Middle frontal gyrus (tissue), 1 donor: ENCODE measurements at regions not wholly inside any gene's neighbourhood (a gene's known extent, or its start where the extent isn't known, plus 50 kb on each side); places are given as distances from the start of the nearest gene placed in this dataset.
A peak's percentile ranks its signal among the peaks of the same experiment; 100 is the strongest.
"Not testable (repeated sequence)": the region's sequence is repeated elsewhere in the genome, so short reads cannot be mapped to it uniquely, and the experiment has no call there.

ENCODE experiments used
- DNase-seq: peaks from one replicate; pipeline ENCODE4 v3.0.0-alpha.2; 2015; ENCODE audit warnings: low spot score; ENCODE audit errors: extremely low spot score

GRCh38 chr6:103396768-103397167 is 1463.0 kb downstream of the HACE1 start:
- DNase-seq = no peak

- DNase-seq = no peak
Observed at GRCh38 chr6:103379272-103379671, 1480.4 kb downstream of the HACE1 start.

- no peak for DNase-seq
Observed at GRCh38 chr6:103367212-103367611, 1492.5 kb downstream of the HACE1 start.

- DNase-seq = peak; percentile 33
Observed at GRCh38 chr6:103356531-103356930, 1503.2 kb downstream of the HACE1 start.

- no peak for DNase-seq
Observed at GRCh38 chr6:103344554-103345163, 1515.1 kb downstream of the HACE1 start.

- no peak for DNase-seq
Observed at GRCh38 chr6:103335412-103335811, 1524.3 kb downstream of the HACE1 start.

GRCh38 chr6:103326760-103327757 is 1532.7 kb downstream of the HACE1 start:
- no peak for DNase-seq

- no peak for DNase-seq
Observed at GRCh38 chr6:103313432-103313831, 1546.3 kb downstream of the HACE1 start.

- DNase-seq = not testable (repeated sequence)
Observed at GRCh38 chr6:103294376-103294775, 1565.3 kb downstream of the HACE1 start.

- DNase-seq = no peak
Observed at GRCh38 chr6:103284835-103285234, 1574.9 kb downstream of the HACE1 start.

- DNase-seq = no peak
Observed at GRCh38 chr6:103280417-103280816, 1579.3 kb downstream of the HACE1 start.

GRCh38 chr6:103277936-103278335 is 1581.8 kb downstream of the HACE1 start:
- no peak for DNase-seq

- no peak for DNase-seq
Observed at GRCh38 chr6:103273048-103273447, 1586.7 kb downstream of the HACE1 start.

- no peak for DNase-seq
Observed at GRCh38 chr6:103269581-103269980, 1590.1 kb downstream of the HACE1 start.

GRCh38 chr6:103268335-103268734 is 1591.4 kb downstream of the HACE1 start:
- no peak for DNase-seq

- DNase-seq = no peak
Observed at GRCh38 chr6:103264020-103264419, 1595.7 kb downstream of the HACE1 start.

GRCh38 chr6:103255132-103255531 is 1604.6 kb downstream of the HACE1 start:
- no peak for DNase-seq

- no peak for DNase-seq
Observed at GRCh38 chr6:103236923-103237322, 1622.8 kb downstream of the HACE1 start.

- no peak for DNase-seq
Observed at GRCh38 chr6:103231181-103231580, 1628.5 kb downstream of the HACE1 start.

GRCh38 chr6:103215847-103216246 is 1643.9 kb downstream of the HACE1 start:
- DNase-seq = no peak

GRCh38 chr6:103210686-103211085 is 1649.0 kb downstream of the HACE1 start:
- no peak for DNase-seq

- DNase-seq = no peak
Observed at GRCh38 chr6:103198386-103198785, 1661.3 kb downstream of the HACE1 start.

- DNase-seq = no peak
Observed at GRCh38 chr6:103193413-103193812, 1666.3 kb downstream of the HACE1 start.
